ENCODE measurements at regions not wholly inside any gene's neighbourhood (a gene's known extent, or its start where the extent isn't known, plus 50 kb on each side); places are given as distances from the start of the nearest gene placed in this dataset.

DNA sequence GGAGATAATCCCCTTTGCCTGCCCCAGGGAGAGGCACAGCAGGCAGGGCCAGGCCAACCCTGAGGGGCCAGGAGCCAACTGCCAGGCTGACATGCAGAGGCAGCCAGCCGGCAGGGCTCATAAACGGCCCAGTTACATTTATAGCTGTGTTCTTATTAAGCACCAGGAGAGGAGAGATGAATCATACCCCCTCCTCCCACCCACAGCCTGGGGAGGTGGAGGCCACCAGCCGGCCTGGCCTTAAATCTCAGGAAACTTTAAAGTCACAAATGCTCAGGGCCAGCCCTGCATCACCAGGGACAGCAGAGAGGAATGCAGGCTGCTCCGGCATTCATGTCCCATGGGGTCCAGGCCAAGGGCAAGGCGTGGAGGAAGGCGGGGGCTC is 177.2 kb downstream of the TMEM132E start:
- no peak for TF ChIP-seq EZH2 (IDR thresholded peaks at IDR 0.05; ENCODE audit: low read length, missing control alignments)
- DNase-seq (ENCODE audit: low read depth in 2 of 2), result peak in 1 of 2 donors; percentile 5
- Histone ChIP-seq H3K4me2 (ENCODE audit: extremely low read depth, insufficient read depth, low read length) (no peak overlapping the region), H3K4me1 (ENCODE audit: control insufficient read depth, extremely low read depth, insufficient read depth, low read length) (no peaks in the 10 kb centered on the region), H3K79me2 (ENCODE audit: control insufficient read depth, insufficient read depth, low read length) (no peaks in the 10 kb centered on the region), H3K4me3 (replicated peaks in 1 of 4; ENCODE audit: control extremely low read depth in 1 of 4, insufficient read depth in 1 of 4, low read depth in 3 of 4, low read length in 4 of 4) (no peak overlapping the region), H4K20me1 (ENCODE audit: control insufficient read depth, extremely low read depth, insufficient read depth, low read length) (no peaks in the 10 kb centered on the region), H3K9me3 (ENCODE audit: control insufficient read depth, insufficient read depth, low read depth, low read length) (no peaks in the 10 kb centered on the region), H3K9ac (ENCODE audit: insufficient read depth, low read length) (no peak overlapping the region), H3K27me3 (ENCODE audit: control insufficient read depth, insufficient read depth, low read length) (no peaks in the 10 kb centered on the region), H3K27ac (ENCODE audit: insufficient read depth, low read length) (no peak overlapping the region), H2AFZ (ENCODE audit: low read length) (no peak overlapping the region), H3K36me3 (ENCODE audit: control insufficient read depth, insufficient read depth, low read length) (no peaks in the 10 kb centered on the region)

DNA sequence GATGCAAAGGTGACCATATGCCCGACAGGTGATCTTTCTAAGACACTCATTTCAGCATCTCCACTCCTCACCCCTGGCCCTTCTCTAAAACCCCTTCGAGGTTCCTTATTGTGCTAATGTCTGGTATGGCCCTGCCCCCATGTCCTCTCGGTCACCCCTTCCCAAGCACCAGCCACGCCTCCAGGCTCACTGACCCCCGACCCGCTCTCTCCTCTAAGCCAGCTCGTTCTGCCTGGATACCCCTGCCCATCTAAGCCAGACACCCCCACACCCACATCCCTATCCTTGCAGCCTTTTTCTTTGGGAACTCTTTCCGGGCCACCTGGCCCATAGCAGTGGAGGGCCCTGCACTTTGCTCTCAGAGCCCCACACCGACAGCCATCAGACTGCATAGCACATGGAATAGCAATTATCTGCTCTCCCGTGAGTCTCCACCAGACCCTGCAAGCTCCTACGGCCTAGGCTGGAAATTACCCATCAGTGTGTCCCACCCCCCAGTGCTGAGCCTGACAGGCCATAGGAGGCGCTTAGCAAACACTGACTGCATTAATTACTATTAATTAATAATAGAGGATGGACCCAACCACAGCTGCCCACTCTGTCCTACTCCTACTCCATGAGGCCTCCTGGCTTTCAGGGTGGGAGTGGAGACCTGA is 176.7 kb downstream of the TMEM132E start:
- DNase-seq (ENCODE audit: low read depth in 2 of 2), result no peak

DNA sequence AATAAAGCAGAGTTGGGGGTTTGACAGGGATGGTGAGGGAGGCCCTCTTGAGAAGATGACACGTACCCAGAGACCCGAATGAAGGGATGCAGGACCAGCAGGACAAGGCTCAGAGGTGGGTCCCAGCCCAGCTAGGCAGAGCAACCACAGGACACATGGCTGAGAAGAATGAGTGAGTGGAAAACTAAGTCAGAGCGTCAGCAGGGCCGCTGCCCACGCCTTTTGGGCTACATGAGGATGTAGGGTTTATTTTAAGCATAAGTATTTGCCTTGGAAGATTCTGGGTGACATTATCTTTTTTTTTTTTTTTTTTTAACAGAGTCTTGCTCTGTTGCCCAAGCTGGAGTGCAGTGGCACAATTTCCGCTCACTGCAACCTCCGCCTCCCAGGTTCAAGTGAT is 176.0 kb downstream of the TMEM132E start:
- H3K9me3 ChIP-seq (ENCODE audit: control insufficient read depth, insufficient read depth, low read depth, low read length), result no peaks in the 10 kb centered on the region
- no peaks in the 10 kb centered on the region for H3K4me1 ChIP-seq (ENCODE audit: control insufficient read depth, extremely low read depth, insufficient read depth, low read length)
- no peak overlapping the region for H3K9ac ChIP-seq (ENCODE audit: insufficient read depth, low read length)
- TF ChIP-seq EZH2 (IDR thresholded peaks at IDR 0.05; ENCODE audit: low read length, missing control alignments), result no peak
- TF ChIP-seq, protein P1, sequence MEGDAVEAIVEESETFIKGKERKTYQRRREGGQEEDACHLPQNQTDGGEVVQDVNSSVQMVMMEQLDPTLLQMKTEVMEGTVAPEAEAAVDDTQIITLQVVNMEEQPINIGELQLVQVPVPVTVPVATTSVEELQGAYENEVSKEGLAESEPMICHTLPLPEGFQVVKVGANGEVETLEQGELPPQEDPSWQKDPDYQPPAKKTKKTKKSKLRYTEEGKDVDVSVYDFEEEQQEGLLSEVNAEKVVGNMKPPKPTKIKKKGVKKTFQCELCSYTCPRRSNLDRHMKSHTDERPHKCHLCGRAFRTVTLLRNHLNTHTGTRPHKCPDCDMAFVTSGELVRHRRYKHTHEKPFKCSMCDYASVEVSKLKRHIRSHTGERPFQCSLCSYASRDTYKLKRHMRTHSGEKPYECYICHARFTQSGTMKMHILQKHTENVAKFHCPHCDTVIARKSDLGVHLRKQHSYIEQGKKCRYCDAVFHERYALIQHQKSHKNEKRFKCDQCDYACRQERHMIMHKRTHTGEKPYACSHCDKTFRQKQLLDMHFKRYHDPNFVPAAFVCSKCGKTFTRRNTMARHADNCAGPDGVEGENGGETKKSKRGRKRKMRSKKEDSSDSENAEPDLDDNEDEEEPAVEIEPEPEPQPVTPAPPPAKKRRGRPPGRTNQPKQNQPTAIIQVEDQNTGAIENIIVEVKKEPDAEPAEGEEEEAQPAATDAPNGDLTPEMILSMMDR (conservative IDR thresholded peaks at IDR 0.05 in 1 of 2, IDR thresholded peaks at IDR 0.05 in 1 of 2; ENCODE audit: low read depth in 1 of 2, low read length in 2 of 2), result no peak
- no peak overlapping the region for H3K27ac ChIP-seq (ENCODE audit: insufficient read depth, low read length)
- H2AFZ ChIP-seq (ENCODE audit: low read length), result no peak overlapping the region
- H3K4me3 ChIP-seq (replicated peaks in 1 of 4; ENCODE audit: control extremely low read depth in 1 of 4, insufficient read depth in 1 of 4, low read depth in 3 of 4, low read length in 4 of 4), result no peak overlapping the region
- no peaks in the 10 kb centered on the region for H3K27me3 ChIP-seq (ENCODE audit: control insufficient read depth, insufficient read depth, low read length)
- H3K36me3 ChIP-seq (ENCODE audit: control insufficient read depth, insufficient read depth, low read length), result no peaks in the 10 kb centered on the region
- no peak overlapping the region for H3K4me2 ChIP-seq (ENCODE audit: extremely low read depth, insufficient read depth, low read length)
- no peaks in the 10 kb centered on the region for H3K79me2 ChIP-seq (ENCODE audit: control insufficient read depth, insufficient read depth, low read length)
- no peak for DNase-seq (ENCODE audit: low read depth in 2 of 2)
- H4K20me1 ChIP-seq (ENCODE audit: control insufficient read depth, extremely low read depth, insufficient read depth, low read length), result no peaks in the 10 kb centered on the region

More for the DNA sequence above, 176.7 kb downstream of the TMEM132E start:
- Histone ChIP-seq H3K4me1 (ENCODE audit: control insufficient read depth, extremely low read depth, insufficient read depth, low read length) (no peaks in the 10 kb centered on the region), H3K36me3 (ENCODE audit: control insufficient read depth, insufficient read depth, low read length) (no peaks in the 10 kb centered on the region), H3K9me3 (ENCODE audit: control insufficient read depth, insufficient read depth, low read depth, low read length) (no peaks in the 10 kb centered on the region), H3K27ac (ENCODE audit: insufficient read depth, low read length) (no peak overlapping the region), H3K79me2 (ENCODE audit: control insufficient read depth, insufficient read depth, low read length) (no peaks in the 10 kb centered on the region), H3K9ac (ENCODE audit: insufficient read depth, low read length) (no peak overlapping the region), H3K27me3 (ENCODE audit: control insufficient read depth, insufficient read depth, low read length) (no peaks in the 10 kb centered on the region), H2AFZ (ENCODE audit: low read length) (no peak overlapping the region), H3K4me3 (replicated peaks in 1 of 4; ENCODE audit: control extremely low read depth in 1 of 4, insufficient read depth in 1 of 4, low read depth in 3 of 4, low read length in 4 of 4) (no peak overlapping the region), H3K4me2 (ENCODE audit: extremely low read depth, insufficient read depth, low read length) (no peak overlapping the region), H4K20me1 (ENCODE audit: control insufficient read depth, extremely low read depth, insufficient read depth, low read length) (no peaks in the 10 kb centered on the region)
- TF ChIP-seq EZH2 (IDR thresholded peaks at IDR 0.05; ENCODE audit: low read length, missing control alignments), result no peak
- TF ChIP-seq, protein P1 (conservative IDR thresholded peaks at IDR 0.05 in 1 of 2, IDR thresholded peaks at IDR 0.05 in 1 of 2; ENCODE audit: low read depth in 1 of 2, low read length in 2 of 2), result no peak

All from fibroblast of lung (primary cell).